Fibroblast of peridontal ligament (primary cell): ENCODE measurements at regions not wholly inside any gene's neighbourhood (a gene's known extent, or its start where the extent isn't known, plus 50 kb on each side); places are given as distances from the start of the nearest gene placed in this dataset.
"Not testable (repeated sequence)": the region's sequence is repeated elsewhere in the genome, so short reads cannot be mapped to it uniquely, and the experiment has no call there.

Experiments
- DNase-seq: peaks from one replicate; pipeline ENCODE4 v3.0.0-alpha.2; 2010; ENCODE audit errors: extremely low read depth

GRCh38 chrX:106220177-106220576 lies 52.1 kb downstream of the PWWP3B start:
- DNase-seq: no peak

DNA sequence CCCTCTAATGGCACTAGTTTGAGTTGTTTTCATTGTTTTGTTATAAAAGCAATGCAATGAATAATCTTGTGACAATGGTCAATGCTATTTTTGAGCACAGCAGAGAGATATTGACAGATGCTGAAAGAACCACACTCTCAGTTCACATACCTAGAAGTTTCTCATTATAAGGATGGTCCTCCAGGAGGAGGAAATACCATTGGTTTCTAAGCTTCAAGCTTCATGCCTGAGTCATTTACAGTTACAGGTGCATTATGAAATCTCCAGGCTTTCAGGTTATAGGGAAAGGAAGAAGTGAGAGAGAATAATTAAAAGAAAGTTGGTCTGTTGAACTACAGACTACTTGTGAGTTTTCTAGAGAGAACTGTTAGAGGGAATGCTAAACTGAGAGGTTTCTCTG lies 75.3 kb downstream of the PWWP3B start:
- DNase-seq: no peak

- no peak for DNase-seq
Measured at GRCh38 chrX:106246511-106246910, 78.4 kb downstream of the PWWP3B start.

DNA sequence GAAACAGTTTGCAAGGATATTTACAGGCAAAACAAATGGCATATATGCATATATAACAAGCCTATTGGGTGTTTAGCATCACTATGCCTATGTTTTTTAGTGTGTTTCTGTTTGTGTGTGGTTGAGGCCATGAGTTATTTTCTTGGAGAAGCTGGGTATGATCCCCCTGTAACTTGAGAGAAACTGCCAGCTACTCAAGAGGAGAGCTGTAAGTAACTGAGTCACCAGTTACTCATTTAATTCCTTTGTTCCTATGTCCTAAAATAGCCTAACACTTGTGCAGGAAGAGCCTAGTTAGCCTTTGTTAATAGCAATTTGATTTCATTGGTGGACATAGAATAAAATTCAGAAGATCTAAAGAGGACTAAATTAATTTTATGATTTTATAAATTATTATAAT lies 79.1 kb downstream of the PWWP3B start:
- DNase-seq: no peak

GRCh38 chrX:106249706-106250379 lies 81.7 kb downstream of the PWWP3B start:
- DNase-seq: no peak

DNA sequence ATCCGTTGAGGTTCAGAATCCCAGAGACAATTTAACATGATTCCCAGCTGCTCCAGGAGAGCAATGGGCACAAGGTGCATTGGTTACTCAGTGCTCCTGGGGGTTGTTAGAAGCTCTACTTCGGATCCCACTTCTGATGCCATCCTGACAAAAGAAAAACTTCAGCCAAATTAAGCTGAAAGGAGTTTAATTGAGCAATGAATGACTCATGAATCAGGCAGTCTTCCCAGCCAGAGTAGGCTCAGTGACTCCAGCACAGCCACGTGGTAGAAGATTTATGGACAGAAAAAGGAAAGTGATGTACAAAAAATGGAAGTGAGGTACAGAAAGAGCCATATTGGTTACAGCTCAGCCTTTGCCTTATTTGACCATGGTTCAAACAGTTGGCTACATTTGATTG lies 95.7 kb downstream of the PWWP3B start:
- no peak for DNase-seq

DNA sequence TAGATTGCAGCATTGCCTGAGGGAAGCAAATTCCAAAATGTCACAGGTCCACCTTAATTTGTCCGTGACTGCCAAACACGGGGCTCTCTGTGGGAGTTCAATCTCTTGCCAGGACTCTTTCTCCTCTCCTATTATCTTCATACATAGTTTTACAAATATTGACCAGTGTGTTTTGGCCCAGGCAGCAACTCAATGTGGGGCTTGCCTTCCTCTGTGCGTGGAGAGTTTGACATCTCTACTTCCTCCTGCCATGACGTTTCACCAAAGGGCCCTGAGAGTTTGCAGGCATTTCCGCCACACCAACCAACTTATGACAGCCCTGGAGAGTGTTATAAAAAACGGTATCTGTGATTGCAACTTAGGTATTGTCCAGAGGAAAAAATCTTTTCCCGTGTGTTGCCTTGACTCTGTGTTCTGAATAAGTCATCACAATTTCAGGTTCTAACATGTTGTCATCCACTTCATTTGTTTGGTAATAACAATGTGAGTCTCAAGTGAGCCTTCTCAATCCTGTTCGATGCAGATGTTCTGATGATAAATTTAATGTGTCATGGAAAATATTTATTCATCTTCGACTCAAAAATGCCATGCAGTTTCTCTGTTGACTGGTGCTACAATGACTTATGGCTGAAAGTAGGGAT lies 106.0 kb downstream of the PWWP3B start:
- DNase-seq: not testable (repeated sequence)

DNA sequence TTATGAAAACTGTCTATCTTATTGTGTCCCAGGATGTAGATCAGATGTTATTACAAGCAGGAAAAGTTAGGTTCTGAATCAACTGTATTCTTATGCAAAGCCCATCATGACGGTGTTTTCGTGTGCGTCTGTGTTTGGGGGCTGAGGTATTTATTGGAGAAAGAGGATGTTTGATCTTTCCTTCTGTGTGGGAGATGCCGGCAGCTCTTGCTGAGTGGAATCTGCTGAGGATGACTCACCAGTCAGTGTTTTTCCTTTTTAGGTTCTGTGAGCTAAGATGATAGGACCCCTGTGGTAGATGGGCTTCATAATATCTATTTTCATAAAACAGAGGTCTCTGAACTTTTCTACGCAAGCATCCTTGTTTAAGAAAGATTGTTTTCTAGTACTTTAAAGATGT lies 107.1 kb downstream of the PWWP3B start:
- DNase-seq: not testable (repeated sequence)

- DNase-seq: no peak
Measured at GRCh38 chrX:106278951-106279350, 110.8 kb downstream of the PWWP3B start.

- no peak for DNase-seq
Measured at GRCh38 chrX:106281383-106281782, 113.3 kb downstream of the PWWP3B start.

DNA sequence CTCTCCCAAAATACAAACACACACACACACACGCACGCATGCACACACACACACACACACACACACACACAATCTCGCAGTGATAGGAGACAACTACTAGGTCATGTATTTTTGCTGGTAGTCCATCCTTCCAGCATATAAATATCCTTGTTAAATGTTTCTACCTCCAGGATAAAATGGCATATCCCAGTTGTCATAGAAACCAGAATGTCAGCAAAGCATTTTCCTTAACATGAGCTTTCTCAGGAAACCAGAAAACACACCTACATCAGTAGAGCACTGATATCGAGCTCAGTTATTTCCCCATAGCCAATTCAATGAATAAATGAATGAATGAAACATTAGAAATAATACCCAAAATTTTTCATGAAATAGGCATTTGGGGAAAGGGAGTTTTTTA lies 115.7 kb downstream of the PWWP3B start:
- DNase-seq: no peak

DNA sequence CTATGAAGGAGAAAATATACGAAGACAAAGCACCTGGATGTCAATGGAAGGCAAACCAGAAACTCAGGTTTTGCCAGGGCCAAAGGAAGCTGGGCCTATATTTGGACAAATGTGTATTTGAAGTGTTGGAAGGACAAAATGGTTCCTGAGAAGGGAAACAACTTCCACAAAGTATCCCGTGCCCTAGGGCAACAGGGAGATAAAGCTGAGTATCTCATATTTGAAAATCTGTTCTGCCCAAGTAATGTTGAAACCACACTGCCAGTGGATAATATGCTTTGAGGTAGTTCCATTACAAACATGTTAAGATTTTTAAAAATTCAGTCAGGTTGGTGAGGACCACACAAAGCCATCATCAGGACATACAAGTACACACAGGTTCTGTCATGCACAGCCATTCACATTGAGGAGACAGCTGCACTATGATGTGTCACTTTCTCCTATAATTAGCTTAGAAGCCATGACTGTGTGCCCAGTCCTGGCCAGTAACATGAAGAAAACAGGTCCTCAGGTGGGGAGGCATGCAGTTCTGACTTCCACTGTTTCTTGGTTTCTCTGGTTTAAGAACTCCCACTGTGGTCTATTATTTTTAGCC lies 116.4 kb downstream of the PWWP3B start:
- DNase-seq: no peak

DNA sequence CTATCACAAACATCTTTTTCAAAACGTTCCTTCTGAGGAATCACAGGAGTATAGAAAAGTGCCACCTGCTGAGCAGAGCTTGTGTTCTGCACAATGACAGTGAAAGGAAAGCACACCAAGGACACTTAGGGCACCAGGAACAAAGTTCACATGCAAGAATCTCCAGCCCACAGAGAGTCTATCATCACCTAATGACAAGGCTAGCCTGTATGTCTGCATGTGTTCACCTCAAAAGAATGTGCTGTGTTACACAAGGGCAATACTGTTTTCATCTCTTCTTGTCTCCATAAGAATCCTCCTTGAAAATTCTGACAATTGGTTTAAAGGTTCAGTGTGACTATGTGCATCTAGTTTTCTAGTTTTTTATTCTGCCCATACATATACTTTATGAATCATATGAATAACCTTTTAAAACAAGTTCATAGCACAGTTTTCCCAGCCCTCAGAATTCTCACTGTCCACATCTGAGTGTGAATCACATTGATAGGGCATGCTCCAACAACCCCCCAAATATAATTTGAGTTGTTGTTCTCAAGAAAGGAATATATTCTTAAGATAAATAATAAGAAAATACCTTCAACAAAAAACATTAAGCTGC lies 118.0 kb downstream of the PWWP3B start:
- DNase-seq: no peak

GRCh38 chrX:106290778-106291177 lies 122.7 kb downstream of the PWWP3B start:
- not testable (repeated sequence) for DNase-seq

DNA sequence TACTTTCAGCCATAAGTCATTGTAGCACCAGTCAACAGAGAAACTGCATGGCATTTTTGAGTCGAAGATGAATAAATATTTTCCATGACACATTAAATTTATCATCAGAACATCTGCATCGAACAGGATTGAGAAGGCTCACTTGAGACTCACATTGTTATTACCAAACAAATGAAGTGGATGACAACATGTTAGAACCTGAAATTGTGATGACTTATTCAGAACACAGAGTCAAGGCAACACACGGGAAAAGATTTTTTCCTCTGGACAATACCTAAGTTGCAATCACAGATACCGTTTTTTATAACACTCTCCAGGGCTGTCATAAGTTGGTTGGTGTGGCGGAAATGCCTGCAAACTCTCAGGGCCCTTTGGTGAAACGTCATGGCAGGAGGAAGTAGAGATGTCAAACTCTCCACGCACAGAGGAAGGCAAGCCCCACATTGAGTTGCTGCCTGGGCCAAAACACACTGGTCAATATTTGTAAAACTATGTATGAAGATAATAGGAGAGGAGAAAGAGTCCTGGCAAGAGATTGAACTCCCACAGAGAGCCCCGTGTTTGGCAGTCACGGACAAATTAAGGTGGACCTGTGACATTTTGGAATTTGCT lies 123.8 kb downstream of the PWWP3B start:
- not testable (repeated sequence) for DNase-seq

GRCh38 chrX:106300239-106300638 lies 132.1 kb downstream of the PWWP3B start:
- DNase-seq: no peak

DNA sequence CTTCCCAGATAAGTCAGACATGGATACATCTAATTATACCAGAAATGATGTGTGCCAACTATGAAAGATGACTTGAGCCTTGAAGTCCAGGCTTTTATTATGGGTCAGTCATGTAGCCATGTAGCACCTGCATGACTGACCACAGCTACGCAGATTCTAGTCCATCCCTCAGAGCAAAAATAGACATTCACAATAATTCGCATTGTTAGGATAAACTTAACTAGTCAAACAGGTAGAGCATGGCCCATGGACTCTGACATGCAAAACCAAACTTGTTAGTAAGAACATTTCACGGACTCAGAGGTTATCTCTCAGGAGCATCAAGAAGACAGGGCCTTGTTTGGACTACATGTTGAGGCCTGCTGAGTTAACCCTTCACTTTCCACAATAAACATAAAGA lies 132.6 kb downstream of the PWWP3B start:
- DNase-seq: no peak

DNA sequence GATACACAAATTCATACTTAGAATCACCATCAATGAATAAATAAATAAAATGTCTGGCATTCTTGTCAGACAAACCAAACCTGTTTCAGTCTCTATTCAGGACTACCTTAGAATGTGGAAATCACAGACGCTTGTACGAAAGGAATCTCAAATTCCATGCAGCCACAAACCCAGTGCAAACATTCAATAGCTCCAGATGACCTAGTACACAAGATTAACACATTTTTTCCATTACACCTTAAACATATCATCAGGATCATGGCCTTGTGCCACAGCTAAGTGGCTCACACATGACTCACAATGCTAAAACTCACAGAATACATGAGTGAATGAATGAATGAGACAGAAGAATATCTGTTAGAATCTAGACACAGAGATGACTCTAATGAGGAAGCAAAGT lies 134.2 kb downstream of the PWWP3B start:
- DNase-seq: no peak

GRCh38 chrX:106306391-106306947 lies 138.4 kb downstream of the PWWP3B start:
- DNase-seq: no peak

- no peak for DNase-seq
Measured at GRCh38 chrX:106323357-106323756, 155.3 kb downstream of the PWWP3B start.

DNA sequence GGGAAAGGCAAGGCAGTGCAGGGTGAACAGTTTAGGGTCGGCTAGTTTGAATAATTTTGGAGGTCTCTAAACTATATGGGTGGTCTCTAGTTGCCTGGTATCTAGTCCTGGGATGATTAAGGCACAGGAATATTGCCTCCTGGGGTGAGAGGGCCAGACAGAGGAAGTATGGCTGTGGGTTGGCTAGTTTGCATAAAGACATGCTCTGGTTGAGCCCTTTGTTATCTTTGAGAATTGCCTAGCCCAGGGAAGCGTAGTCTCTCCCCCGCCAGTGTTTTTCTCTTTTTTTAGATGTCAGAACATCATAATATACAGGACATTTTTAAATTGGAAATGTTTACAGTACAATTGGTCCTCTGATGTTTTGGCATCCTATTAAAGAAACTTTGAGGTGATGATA lies 163.5 kb downstream of the PWWP3B start:
- DNase-seq: no peak

DNA sequence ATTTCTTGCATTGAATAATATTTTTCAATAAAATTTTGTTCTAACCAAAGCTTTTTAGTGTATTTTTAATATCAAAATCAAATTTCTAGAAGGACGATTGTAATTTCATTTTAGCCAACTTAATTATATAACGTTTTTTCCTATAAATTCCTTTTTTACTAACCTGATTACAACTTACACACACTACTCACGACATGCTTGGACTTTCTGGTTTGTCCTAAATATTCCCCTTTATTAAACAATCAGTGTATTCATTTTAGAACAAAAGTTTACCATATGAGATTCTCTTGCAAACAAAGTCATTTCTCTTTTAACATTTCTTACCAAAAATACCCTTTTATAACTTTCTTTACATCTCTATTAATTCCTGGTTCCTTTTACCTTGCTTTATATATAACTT lies 173.7 kb downstream of the PWWP3B start:
- no peak for DNase-seq
